Neural cell (in vitro differentiated cells): ENCODE measurements at regions not wholly inside any gene's neighbourhood (a gene's known extent, or its start where the extent isn't known, plus 50 kb on each side); places are given as distances from the start of the nearest gene placed in this dataset.

Experiments used
- H2AFZ ChIP-seq: fragments of 200-600, 300-800 bp; sonication (generic), shearing (Covaris generic); 2 replicates; pipeline ENCODE4 v1.6.0; 2014; ENCODE audit warnings: low read depth, mild to moderate bottlenecking, antibody characterized with exemption, low read length, moderate library complexity
- H3F3A ChIP-seq: fragments of 200-600 bp; shearing (Covaris generic); 2 replicates; pipeline ENCODE4 v1.6.1; 2016; ENCODE audit warnings: mild to moderate bottlenecking, moderate library complexity, mixed read lengths, antibody characterized with exemption, low read length; ENCODE audit not compliant: insufficient read depth, poor library complexity, severe bottlenecking
- H3K27ac ChIP-seq: fragments of 200-600, 300-800 bp; sonication (generic), shearing (Covaris generic); 2 replicates; pipeline ENCODE4 v1.5.1; 2014; ENCODE audit warnings: mild to moderate bottlenecking, low read length, moderate library complexity
- H3K27me3 ChIP-seq: fragments of 300-800, 200-600 bp; sonication (generic), shearing (Covaris generic); 2 replicates; pipeline ENCODE4 v1.6.0; 2014; ENCODE audit warnings: mild to moderate bottlenecking, low read depth, low read length, moderate library complexity; ENCODE audit not compliant: insufficient read depth
- H3K36me3 ChIP-seq: fragments of 300-800, 200-600 bp; sonication (generic), shearing (Covaris generic); 2 replicates; pipeline ENCODE4 v1.5.1; 2014; ENCODE audit warnings: mild to moderate bottlenecking, antibody characterized with exemption, low read length, moderate library complexity; ENCODE audit not compliant: insufficient read depth
- H3K4me2 ChIP-seq: fragments of 300-800, 200-600 bp; sonication (generic), shearing (Covaris generic); 2 replicates; pipeline ENCODE4 v1.6.0; 2014; ENCODE audit warnings: mild to moderate bottlenecking, low read length
- H3K4me3 ChIP-seq: fragments of 300-800, 200-600 bp; sonication (generic), shearing (Covaris generic); 2 replicates; pipeline ENCODE4 v1.5.1; 2014; ENCODE audit warnings: mild to moderate bottlenecking, low read length, moderate library complexity
- H3K79me2 ChIP-seq: fragments of 200-600 bp; shearing (Covaris generic); replicated peaks from 2 replicates; pipeline ENCODE4 v1.6.0; 2014; ENCODE audit warnings: mild to moderate bottlenecking, low read length, moderate library complexity; ENCODE audit not compliant: insufficient read depth
- H3K9ac ChIP-seq: fragments of 300-800, 200-600 bp; sonication (generic), shearing (Covaris generic); 2 replicates; pipeline ENCODE4 v1.6.1; 2016; ENCODE audit warnings: mild to moderate bottlenecking, low read length, mixed read lengths
- H3K9me2 ChIP-seq: fragments of 200-600 bp; shearing (Covaris generic); 2 replicates; pipeline ENCODE4 v1.6.1; 2016; ENCODE audit warnings: mild to moderate bottlenecking, low read length, mixed read lengths; ENCODE audit not compliant: insufficient read depth
- H3K9me3 ChIP-seq: fragments of 200-600, 300-800 bp; sonication (generic), shearing (Covaris generic); 2 replicates; pipeline ENCODE4 v1.6.1; 2016; ENCODE audit warnings: mild to moderate bottlenecking, mixed run types, low read length, moderate library complexity, mixed read lengths
- H4K20me1 ChIP-seq: fragments of 200-600 bp; shearing (Covaris generic); 2 replicates; pipeline ENCODE4 v1.6.1; 2016; ENCODE audit warnings: mild to moderate bottlenecking, mixed run types; ENCODE audit not compliant: insufficient read depth
- CTCF ChIP-seq: fragments of 450-650 bp; IDR thresholded peaks from 2 replicates; pipeline ENCODE4 v1.5.1; 2014; ENCODE audit warnings: antibody characterized with exemption, mild to moderate bottlenecking, moderate library complexity; ENCODE audit not compliant: poor library complexity, severe bottlenecking
- EP300 ChIP-seq: fragments of 450-650 bp; conservative IDR thresholded peaks from 2 replicates; pipeline ENCODE4 v1.6.1; 2014; ENCODE audit warnings: antibody characterized with exemption, mild to moderate bottlenecking, moderate library complexity; ENCODE audit not compliant: poor library complexity, severe bottlenecking
- EZH2 ChIP-seq: fragments of 200-600, 300-800 bp; shearing (Covaris generic), sonication (generic); IDR thresholded peaks from 2 replicates; pipeline ENCODE4 v1.6.1; 2014; ENCODE audit warnings: antibody characterized with exemption, low read length, borderline replicate concordance, mild to moderate bottlenecking; ENCODE audit not compliant: insufficient read depth, poor library complexity, severe bottlenecking
- MXI1 ChIP-seq: fragments of 450-650 bp; conservative IDR thresholded peaks from 2 replicates; pipeline ENCODE4 v1.6.1; 2014; ENCODE audit warnings: antibody characterized with exemption, mild to moderate bottlenecking; ENCODE audit not compliant: poor library complexity, severe bottlenecking
- POLR2AphosphoS5 ChIP-seq: IDR thresholded peaks from 2 replicates; pipeline ENCODE4 v1.6.1; 2012
- RAD21 ChIP-seq: fragments of 450-650 bp; conservative IDR thresholded peaks from 2 replicates; pipeline ENCODE4 v1.6.1; 2014; ENCODE audit warnings: antibody characterized with exemption, mild to moderate bottlenecking, moderate library complexity
- SMC3 ChIP-seq: fragments of 450-650 bp; conservative IDR thresholded peaks from 2 replicates; pipeline ENCODE4 v1.6.1; 2014; ENCODE audit warnings: antibody characterized with exemption, mild to moderate bottlenecking, moderate library complexity; ENCODE audit not compliant: poor library complexity
- TAF1 ChIP-seq: IDR thresholded peaks from 2 replicates; pipeline ENCODE4 v1.6.1; 2012; ENCODE audit warnings: low read depth
- TF ChIP-seq, protein P1 (sequence below): IDR thresholded peaks from 2 replicates; pipeline ENCODE4 v1.6.1; 2012; ENCODE audit warnings: borderline replicate concordance

- H4K20me1 ChIP-seq = no peaks in the 10 kb centered on the region
- no peaks in the 10 kb centered on the region for H3K79me2 ChIP-seq
- no peak overlapping the region for H3K27ac ChIP-seq
- H3K9me3 ChIP-seq = no peaks in the 10 kb centered on the region
- H3K4me2 ChIP-seq = no peak overlapping the region
- no peak overlapping the region for H2AFZ ChIP-seq
- H3K9ac ChIP-seq = no peak overlapping the region
- no peaks in the 10 kb centered on the region for H3K27me3 ChIP-seq
- no peak overlapping the region for H3K4me3 ChIP-seq
- H3F3A ChIP-seq = no peaks in the 10 kb centered on the region
- H3K9me2 ChIP-seq = no peaks in the 10 kb centered on the region
- TF ChIP-seq CTCF (no peak), RAD21 (no peak), EZH2 (no peak), EP300 (no peak), POLR2AphosphoS5 (no peak), TAF1 (no peak), SMC3 (no peak), MXI1 (no peak)
- TF ChIP-seq, protein P1, sequence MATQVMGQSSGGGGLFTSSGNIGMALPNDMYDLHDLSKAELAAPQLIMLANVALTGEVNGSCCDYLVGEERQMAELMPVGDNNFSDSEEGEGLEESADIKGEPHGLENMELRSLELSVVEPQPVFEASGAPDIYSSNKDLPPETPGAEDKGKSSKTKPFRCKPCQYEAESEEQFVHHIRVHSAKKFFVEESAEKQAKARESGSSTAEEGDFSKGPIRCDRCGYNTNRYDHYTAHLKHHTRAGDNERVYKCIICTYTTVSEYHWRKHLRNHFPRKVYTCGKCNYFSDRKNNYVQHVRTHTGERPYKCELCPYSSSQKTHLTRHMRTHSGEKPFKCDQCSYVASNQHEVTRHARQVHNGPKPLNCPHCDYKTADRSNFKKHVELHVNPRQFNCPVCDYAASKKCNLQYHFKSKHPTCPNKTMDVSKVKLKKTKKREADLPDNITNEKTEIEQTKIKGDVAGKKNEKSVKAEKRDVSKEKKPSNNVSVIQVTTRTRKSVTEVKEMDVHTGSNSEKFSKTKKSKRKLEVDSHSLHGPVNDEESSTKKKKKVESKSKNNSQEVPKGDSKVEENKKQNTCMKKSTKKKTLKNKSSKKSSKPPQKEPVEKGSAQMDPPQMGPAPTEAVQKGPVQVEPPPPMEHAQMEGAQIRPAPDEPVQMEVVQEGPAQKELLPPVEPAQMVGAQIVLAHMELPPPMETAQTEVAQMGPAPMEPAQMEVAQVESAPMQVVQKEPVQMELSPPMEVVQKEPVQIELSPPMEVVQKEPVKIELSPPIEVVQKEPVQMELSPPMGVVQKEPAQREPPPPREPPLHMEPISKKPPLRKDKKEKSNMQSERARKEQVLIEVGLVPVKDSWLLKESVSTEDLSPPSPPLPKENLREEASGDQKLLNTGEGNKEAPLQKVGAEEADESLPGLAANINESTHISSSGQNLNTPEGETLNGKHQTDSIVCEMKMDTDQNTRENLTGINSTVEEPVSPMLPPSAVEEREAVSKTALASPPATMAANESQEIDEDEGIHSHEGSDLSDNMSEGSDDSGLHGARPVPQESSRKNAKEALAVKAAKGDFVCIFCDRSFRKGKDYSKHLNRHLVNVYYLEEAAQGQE = no peak
- no peaks in the 10 kb centered on the region for H3K36me3 ChIP-seq
Observed at GRCh38 chr5:67257077-67257476, 60.5 kb upstream of the CD180 start.

DNA sequence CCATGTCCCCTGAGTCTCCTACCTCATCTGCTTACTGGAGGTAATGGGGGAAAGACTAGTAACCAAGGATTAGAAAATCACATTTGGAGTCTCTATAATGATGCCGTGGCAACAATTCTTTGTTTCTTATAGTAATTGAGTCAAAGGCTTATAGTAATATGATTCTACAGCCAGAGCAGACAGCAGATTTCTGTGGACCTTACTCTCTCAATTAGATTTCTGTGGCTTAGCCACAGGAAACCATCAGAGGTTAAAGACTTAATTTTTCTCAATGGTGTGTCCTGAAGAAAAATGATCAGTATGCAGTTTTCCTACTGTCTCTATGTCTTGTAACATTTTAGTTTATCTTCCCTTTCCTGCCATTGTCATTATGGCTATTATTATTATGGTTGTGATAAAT lies 59.3 kb upstream of the CD180 start:
- Histone ChIP-seq H3K36me3 (no peaks in the 10 kb centered on the region), H3K9ac (no peak overlapping the region), H3F3A (no peaks in the 10 kb centered on the region), H3K9me3 (no peaks in the 10 kb centered on the region), H3K79me2 (no peaks in the 10 kb centered on the region), H2AFZ (no peak overlapping the region), H3K9me2 (no peaks in the 10 kb centered on the region), H3K27ac (no peak overlapping the region), H3K4me3 (no peak overlapping the region), H3K4me2 (no peak overlapping the region), H3K27me3 (no peaks in the 10 kb centered on the region), H4K20me1 (no peaks in the 10 kb centered on the region)
- TF ChIP-seq, protein P1 = no peak
- no peak for TF ChIP-seq SMC3
- no peak for TF ChIP-seq CTCF
- TF ChIP-seq MXI1 = no peak
- no peak for TF ChIP-seq EP300
- TF ChIP-seq POLR2AphosphoS5 = no peak
- TF ChIP-seq RAD21 = no peak
- no peak for TF ChIP-seq TAF1
- no peak for TF ChIP-seq EZH2
